GM21786 (cell line): ENCODE measurements at regions not wholly inside any gene's neighbourhood (a gene's known extent, or its start where the extent isn't known, plus 50 kb on each side); places are given as distances from the start of the nearest gene placed in this dataset.
"Not testable (repeated sequence)": the region's sequence is repeated elsewhere in the genome, so short reads cannot be mapped to it uniquely, and the experiment has no call there.

Source experiments
- ATAC-seq: cut with Tn5 transposase; IDR thresholded peaks from one replicate; pipeline ENCODE4 v1.9.1; 2021; ENCODE audit not compliant: unreplicated experiment

DNA sequence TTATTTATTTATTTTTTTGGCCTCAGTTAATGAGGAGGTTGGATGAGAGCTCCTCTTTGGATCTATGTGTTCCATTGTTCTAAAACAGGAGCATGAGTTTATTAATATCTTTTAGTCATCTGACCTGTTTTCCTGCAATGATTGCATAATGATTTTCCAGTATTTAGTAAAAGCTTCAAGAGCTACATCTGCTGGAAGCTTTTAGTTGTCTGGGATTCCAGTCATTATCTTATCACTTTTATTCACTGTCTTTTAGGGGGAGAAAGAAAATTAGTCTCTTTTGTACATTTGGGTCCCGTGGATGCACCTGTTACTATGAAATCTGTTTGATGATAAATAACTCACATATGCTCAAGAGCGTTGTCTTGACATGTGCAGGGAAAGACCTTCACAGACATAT is 1270.0 kb downstream of the ROBO1 start:
- no peak for ATAC-seq

DNA sequence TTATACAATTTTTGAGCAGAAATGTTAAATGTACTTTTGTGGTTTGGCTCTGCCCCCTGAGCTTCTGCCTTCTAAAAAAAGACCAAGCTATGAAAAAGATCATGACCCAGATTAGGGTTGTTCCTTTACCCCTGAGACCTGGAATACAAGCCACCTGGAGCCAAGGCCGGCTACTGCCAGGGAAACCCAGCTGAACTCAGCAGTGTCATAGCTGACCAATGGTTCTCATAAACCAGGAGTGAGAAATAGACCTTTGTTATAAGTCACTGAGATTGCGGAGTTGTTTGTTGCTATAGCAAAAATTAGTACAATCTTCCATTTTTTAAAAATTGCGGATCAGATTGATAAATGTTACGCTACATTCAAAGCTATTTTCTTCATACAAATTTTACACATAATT is 1261.7 kb downstream of the ROBO1 start:
- no peak for ATAC-seq

DNA sequence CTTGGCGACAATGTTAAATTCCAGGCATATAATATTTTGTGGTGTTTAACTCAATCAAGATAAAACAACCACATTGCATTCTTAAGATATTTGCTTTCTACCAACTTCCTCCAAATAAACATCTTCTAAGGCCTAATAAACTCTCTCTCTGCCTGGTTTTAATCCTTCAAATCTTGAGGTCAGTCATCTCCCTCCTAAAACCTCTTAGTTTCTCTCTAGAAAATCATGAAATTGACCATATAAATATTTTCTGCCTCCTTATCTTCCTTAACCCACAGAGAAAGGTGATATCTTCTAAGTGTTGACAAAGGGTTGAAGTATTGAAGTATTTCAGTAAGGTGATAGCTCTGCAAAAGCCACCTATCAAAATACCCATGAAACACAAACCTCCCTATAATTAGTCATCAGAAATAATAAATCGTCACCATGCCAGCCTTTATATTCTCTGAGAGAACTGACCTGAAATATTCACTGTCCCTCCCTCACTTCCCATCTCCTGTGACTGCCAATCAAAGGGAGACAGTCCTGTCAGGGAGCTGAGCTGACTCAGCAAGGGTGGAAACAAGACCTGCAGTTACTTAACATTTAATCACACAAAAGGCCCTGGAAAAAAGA is 1261.1 kb downstream of the ROBO1 start:
- ATAC-seq = no peak

DNA sequence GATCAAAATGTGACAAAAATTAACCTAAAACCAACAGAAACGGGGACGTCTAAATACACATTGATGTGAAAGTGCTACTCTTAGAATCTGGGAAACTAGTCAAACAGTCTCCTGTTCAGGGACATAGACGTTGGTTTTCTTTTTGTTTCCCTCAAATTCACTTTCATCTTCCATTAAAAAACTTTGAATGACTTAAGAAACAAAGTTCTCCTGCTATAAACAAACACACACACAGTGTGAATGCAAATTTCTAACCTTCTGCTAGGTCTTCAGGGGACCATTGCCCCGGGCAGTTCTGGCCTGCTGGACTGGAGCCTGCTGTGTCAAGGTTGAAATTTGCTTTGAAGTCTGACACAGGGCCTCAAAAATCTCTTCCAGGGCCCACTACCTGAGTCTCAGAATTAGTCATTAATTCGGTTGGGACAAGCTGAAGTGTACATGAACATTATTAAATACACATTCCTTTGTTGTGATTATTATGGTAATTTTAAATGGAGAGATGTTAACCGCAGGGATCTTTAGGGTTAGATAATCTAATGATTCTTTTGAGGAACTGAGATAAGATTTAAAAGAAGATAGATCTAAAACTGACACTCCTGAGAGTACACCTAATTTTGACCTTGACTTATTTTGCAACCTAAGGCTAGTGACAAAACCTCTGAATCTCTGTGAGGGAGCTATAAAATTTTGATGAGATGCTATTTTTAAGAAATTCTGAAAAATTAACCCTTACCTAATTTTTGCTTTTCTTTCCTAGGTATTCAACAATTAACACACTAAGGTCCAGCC is 1260.4 kb downstream of the ROBO1 start:
- ATAC-seq = no peak

DNA sequence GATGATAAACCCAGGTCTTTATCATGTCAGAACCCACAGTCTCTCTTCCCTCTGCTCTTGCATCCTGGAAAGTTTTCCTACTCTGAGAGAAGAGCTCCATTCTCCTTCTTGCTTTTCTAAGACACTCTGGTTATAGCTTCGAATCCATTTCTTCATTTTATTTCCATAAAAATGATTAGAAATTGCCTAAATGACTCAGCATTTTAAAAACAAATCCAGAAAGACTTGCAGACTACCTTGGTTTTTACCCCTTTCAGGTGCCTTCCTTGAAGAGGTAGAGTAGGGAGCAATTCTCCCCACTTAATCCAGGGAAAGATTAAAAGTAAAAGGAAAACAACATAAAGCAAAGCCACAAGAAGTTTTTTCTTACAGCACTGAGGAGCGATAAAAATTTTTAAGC is 1256.0 kb downstream of the ROBO1 start:
- no peak for ATAC-seq

DNA sequence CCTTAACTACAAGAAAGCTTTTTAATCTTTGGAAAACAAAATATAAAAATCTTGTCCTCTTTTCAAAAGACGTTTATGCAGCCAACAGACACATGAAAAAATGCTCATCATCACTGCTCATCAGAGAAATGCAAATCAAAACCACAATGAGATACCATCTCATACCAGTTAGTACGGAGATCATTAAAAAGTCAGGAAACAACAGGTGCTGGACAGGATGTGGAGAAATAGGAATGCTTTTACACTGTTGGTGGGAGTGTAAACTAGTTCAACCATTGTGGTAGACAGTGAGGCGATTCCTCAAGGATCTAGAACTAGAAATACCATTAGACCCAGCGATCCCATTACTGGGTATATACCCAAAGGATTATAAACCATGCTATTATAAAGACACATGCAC is 1255.0 kb downstream of the ROBO1 start:
- not testable (repeated sequence) for ATAC-seq

DNA sequence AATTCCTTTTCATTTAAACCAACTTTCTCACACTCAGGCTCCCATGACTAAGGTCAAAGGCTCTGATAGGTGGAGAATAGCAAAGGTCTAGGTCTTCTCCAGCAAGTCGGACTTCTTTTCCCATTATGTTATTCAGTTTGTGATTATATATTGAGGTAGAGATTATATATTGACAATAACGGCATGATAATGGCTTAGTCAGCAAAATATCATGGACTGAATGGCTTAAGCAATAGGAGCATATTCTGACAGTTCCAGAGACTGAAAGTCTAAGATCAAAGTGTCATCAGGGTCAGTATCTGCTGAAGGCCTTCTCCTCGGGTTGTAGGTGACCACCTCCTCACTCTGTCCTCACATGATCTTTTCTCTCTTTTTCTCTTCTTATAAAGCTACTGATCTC is 1251.4 kb downstream of the ROBO1 start:
- no peak for ATAC-seq

DNA sequence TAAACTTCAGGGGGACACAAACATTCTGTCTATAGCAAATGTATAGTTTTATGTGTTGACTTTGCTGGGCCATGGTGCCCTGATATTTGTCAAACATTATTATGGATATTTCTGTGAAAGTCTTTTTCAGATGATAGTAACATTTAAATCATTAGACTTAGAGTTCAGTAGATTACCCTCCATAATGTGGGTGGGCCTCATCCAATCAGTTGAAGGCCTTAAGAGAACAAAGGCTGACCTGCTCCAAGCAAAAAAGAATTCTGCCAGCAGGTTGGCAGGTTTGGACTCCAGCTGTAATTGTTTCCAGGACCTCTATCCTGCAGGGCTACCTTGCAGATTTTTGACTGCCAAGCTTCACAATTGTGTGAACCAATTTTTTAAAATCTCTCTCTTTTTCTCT is 1250.9 kb downstream of the ROBO1 start:
- ATAC-seq = no peak

DNA sequence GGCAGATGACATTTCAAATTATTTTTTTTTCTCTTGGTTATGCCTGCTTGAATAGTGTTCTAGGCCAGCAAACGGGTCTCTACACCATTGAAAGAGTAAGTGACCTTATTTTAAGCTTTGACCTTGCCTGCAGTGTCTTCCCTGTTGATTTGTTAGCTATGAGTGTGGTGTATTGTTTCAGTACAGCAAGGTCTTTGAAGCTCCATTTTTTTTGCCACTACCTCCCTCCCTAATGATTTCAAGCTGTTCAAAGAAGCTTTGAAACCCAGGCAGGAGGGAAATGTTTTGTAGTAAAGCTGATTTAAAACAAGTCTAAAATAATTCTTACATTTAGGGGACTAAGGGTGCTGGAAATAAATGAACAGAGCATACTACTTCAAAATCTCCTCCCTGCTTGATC is 1249.8 kb downstream of the ROBO1 start:
- no peak for ATAC-seq

DNA sequence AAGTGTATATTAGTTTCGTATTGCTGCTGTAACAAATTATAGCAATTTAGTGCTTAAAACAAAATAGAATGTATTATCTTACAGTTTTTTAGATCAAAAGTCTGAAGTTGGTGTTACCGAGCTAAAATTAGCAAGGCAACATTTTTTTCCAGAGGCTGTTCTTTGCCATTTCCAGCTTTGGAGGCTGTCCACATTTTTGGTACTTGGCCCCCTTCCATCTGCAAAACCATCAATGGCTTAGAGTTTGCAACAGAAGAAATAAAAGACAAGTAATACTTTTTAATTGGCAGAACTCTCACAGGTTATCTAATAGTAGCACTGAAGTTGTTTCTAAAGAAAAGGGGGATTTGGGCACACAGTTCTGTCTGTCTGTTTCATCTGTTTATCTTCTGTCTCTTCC is 1248.5 kb downstream of the ROBO1 start:
- no peak for ATAC-seq

DNA sequence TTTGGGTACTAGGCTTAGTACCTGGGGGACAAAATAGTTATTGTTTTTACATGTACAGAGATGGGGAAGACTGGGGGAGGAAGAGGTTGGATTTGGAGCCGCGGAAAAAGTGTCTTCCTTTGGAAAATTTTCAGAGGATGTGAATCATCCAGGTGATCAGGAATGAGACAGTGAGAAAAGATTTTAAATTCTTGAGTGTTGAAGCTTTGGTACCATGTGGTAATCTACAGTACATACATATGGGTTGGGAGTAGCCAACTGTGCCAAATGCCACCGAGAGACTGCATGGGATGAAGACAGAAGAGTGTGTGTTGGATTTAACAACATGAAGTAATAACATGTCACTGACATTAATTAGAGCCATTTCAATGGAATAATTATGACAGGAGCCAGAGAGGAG is 1238.2 kb downstream of the ROBO1 start:
- ATAC-seq = no peak

DNA sequence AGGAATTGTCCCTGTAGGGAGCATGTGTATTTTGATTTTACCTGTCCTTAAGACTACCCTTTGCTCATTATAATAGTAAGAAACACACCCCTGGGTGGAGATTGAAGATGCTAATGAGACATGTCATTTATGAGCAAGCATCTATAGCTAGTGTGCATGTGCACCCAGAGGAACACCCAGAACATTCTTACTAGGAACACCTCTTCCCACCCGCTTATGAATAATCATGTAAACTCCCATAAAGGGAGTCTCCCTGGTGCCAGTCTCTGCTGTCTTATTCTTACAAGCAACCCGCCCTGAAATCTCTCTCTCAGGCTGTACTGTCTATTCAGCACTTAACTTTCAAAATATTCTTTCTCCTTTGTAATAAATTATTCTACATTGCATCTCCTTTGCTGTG is 1227.3 kb downstream of the ROBO1 start:
- ATAC-seq = no peak

DNA sequence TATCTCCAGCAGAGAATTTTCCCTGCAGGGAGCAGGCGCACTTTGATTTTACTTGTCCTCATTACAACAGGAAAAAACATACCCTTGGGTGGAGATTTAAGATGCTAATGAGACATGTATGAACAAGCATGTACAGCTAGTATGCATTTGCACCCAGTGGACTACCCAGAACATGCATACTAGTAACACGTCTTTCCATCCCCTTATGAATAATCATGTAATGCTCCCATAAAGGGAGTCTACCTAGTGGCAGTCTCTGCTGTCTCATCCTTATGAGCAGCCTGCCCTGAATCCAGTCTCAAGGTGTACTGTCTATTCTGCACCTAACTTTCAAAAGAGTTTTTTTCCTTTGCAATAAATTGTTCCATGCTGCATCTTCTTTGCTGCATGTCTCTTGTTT is 1222.0 kb downstream of the ROBO1 start:
- no peak for ATAC-seq
